GM12865 (cell line): ENCODE measurements at regions not wholly inside any gene's neighbourhood (a gene's known extent, or its start where the extent isn't known, plus 50 kb on each side); places are given as distances from the start of the nearest gene placed in this dataset.

ENCODE experiments used
- DNase-seq: peaks from one replicate; pipeline ENCODE4 v3.0.0; 2010; ENCODE audit warnings: low read depth
- H3K4me3 ChIP-seq: 2 replicates; pipeline ENCODE4 v1.5.1; 2011; ENCODE audit warnings: mild to moderate bottlenecking, low read depth, low read length, control low read depth
- CTCF ChIP-seq: IDR thresholded peaks from 2 replicates; pipeline ENCODE4 v1.5.1; 2011; ENCODE audit warnings: low read length, control low read depth, low read depth, inconsistent platforms; ENCODE audit not compliant: insufficient read depth; ENCODE audit errors: missing control alignments

GRCh38 chr11:43217849-43218248 is 93.9 kb upstream of the API5 start:
- no peak for DNase-seq
- no peak for TF ChIP-seq CTCF
- H3K4me3 ChIP-seq = no peak overlapping the region

- no peak for TF ChIP-seq CTCF
- no peak overlapping the region for H3K4me3 ChIP-seq
- DNase-seq = no peak
These were observed 89.6 kb upstream of the API5 start for GRCh38 chr11:43222215-43222614.

GRCh38 chr11:43223026-43223425 is 88.8 kb upstream of the API5 start:
- TF ChIP-seq CTCF = no peak
- DNase-seq = no peak
- H3K4me3 ChIP-seq = no peak overlapping the region

GRCh38 chr11:43234881-43235280 is 76.9 kb upstream of the API5 start:
- H3K4me3 ChIP-seq = no peak overlapping the region
- no peak for TF ChIP-seq CTCF
- DNase-seq = no peak

GRCh38 chr11:43238341-43238740 is 73.5 kb upstream of the API5 start:
- TF ChIP-seq CTCF = no peak
- DNase-seq = no peak

GRCh38 chr11:43239791-43240190 is 72.0 kb upstream of the API5 start:
- no peak overlapping the region for H3K4me3 ChIP-seq
- TF ChIP-seq CTCF = no peak
- no peak for DNase-seq

More at GRCh38 chr11:43238341-43238740, 73.5 kb upstream of the API5 start:
- no peak overlapping the region for H3K4me3 ChIP-seq

- no peak overlapping the region for H3K4me3 ChIP-seq
- TF ChIP-seq CTCF = no peak
- DNase-seq = no peak
These were observed 69.4 kb upstream of the API5 start for GRCh38 chr11:43242401-43242800.
